Liver (tissue), 3 donors: ENCODE measurements at regions not wholly inside any gene's neighbourhood (a gene's known extent, or its start where the extent isn't known, plus 50 kb on each side); places are given as distances from the start of the nearest gene placed in this dataset.

Experiments used
- CTCF ChIP-seq: fragments of 150-350 bp; IDR thresholded peaks from 2 replicates; pipeline ENCODE4 v1.5.1; 2017; ENCODE audit warnings: improper control_type of control experiment, low read depth, low read length; ENCODE audit not compliant: missing input control
- EGR1 ChIP-seq, 2 donors: IDR thresholded peaks; 2 replicates each; pipeline ENCODE4 v1.6.1; 2016 to 2018; ENCODE audit warnings: antibody characterized with exemption in 2 of 2, low read depth in 2 of 2
- FOXA2 ChIP-seq: IDR thresholded peaks from 2 replicates; pipeline ENCODE4 v1.6.1; 2016; ENCODE audit warnings: antibody characterized with exemption
- GABPA ChIP-seq, 2 donors: IDR thresholded peaks in 1 of 2; conservative IDR thresholded peaks in 1 of 2; 2 replicates each; pipeline ENCODE4 v1.6.1; 2016; ENCODE audit warnings: antibody characterized with exemption in 2 of 2, mild to moderate bottlenecking in 1 of 2, moderate library complexity in 1 of 2
- HNF4G ChIP-seq: IDR thresholded peaks from 2 replicates; pipeline ENCODE4 v1.6.1; 2016; ENCODE audit warnings: antibody characterized with exemption
- JUND ChIP-seq, 2 donors: IDR thresholded peaks; 2 replicates each; pipeline ENCODE4 v1.6.1; 2016; ENCODE audit warnings: antibody characterized with exemption in 2 of 2
- MAX ChIP-seq: IDR thresholded peaks from 2 replicates; pipeline ENCODE4 v1.6.1; 2016; ENCODE audit warnings: antibody characterized with exemption
- RAD21 ChIP-seq, 2 donors: IDR thresholded peaks; 2 replicates each; pipeline ENCODE4 v1.6.1; 2016; ENCODE audit warnings: antibody characterized with exemption in 2 of 2, mild to moderate bottlenecking in 2 of 2
- REST ChIP-seq: IDR thresholded peaks from 2 replicates; pipeline ENCODE4 v1.6.1; 2016; ENCODE audit warnings: antibody characterized with exemption, mild to moderate bottlenecking
- RXRA ChIP-seq, 2 donors: IDR thresholded peaks; 2 replicates each; pipeline ENCODE4 v1.6.1; 2017 to 2018; ENCODE audit warnings: antibody characterized with exemption in 2 of 2, mild to moderate bottlenecking in 1 of 2
- SP1 ChIP-seq: IDR thresholded peaks from 2 replicates; pipeline ENCODE4 v1.6.1; 2018; ENCODE audit warnings: antibody characterized with exemption, mild to moderate bottlenecking
- TAF1 ChIP-seq: conservative IDR thresholded peaks from 2 replicates; pipeline ENCODE4 v1.6.1; 2016; ENCODE audit warnings: antibody characterized with exemption, mild to moderate bottlenecking
- ZBTB33 ChIP-seq: IDR thresholded peaks from 2 replicates; pipeline ENCODE4 v1.6.1; 2016; ENCODE audit warnings: antibody characterized with exemption
- TF ChIP-seq, protein P1 (sequence below): IDR thresholded peaks from 2 replicates; pipeline ENCODE4 v1.6.1; 2016; ENCODE audit warnings: antibody characterized with exemption
- donor health status: healthy.
- donor health status: healthy.

GRCh38 chr11:23764286-23764685 lies 732.6 kb upstream of the LUZP2 start:
- TF ChIP-seq CTCF (no peak), SP1 (no peak), REST (no peak), JUND (IDR thresholded peaks at IDR 0.05) (no peak), MAX (no peak), HNF4G (no peak), FOXA2 (no peak), TAF1 (no peak), GABPA (IDR thresholded peaks at IDR 0.05 in 1 of 2, conservative IDR thresholded peaks at IDR 0.05 in 1 of 2) (no peak), RAD21 (IDR thresholded peaks at IDR 0.05) (no peak), EGR1 (IDR thresholded peaks at IDR 0.05; ENCODE audit: low read depth in 2 of 2) (no peak), RXRA (IDR thresholded peaks at IDR 0.05) (no peak), ZBTB33 (no peak)
- TF ChIP-seq, protein P1, sequence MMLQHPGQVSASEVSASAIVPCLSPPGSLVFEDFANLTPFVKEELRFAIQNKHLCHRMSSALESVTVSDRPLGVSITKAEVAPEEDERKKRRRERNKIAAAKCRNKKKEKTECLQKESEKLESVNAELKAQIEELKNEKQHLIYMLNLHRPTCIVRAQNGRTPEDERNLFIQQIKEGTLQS, result no peak
